Mammary epithelial cell (primary cell): ENCODE measurements at regions not wholly inside any gene's neighbourhood (a gene's known extent, or its start where the extent isn't known, plus 50 kb on each side); places are given as distances from the start of the nearest gene placed in this dataset.

Experiments
- EZH2 ChIP-seq: IDR thresholded peaks from 2 replicates; pipeline ENCODE4 v1.6.1; 2012; ENCODE audit warnings: low read length, inconsistent platforms, borderline replicate concordance
- TF ChIP-seq, protein P1 (sequence below), 2 donors: IDR thresholded peaks in 1 of 2; conservative IDR thresholded peaks in 1 of 2; 2 replicates each; pipeline ENCODE4 v1.5.1; 2011 to 2012; ENCODE audit warnings: inconsistent platforms in 2 of 2, low read length in 2 of 2, mild to moderate bottlenecking in 2 of 2, control low read depth in 1 of 2, low read depth in 1 of 2; ENCODE audit not compliant: insufficient read depth in 1 of 2; ENCODE audit errors: extremely low read depth in 1 of 2

DNA sequence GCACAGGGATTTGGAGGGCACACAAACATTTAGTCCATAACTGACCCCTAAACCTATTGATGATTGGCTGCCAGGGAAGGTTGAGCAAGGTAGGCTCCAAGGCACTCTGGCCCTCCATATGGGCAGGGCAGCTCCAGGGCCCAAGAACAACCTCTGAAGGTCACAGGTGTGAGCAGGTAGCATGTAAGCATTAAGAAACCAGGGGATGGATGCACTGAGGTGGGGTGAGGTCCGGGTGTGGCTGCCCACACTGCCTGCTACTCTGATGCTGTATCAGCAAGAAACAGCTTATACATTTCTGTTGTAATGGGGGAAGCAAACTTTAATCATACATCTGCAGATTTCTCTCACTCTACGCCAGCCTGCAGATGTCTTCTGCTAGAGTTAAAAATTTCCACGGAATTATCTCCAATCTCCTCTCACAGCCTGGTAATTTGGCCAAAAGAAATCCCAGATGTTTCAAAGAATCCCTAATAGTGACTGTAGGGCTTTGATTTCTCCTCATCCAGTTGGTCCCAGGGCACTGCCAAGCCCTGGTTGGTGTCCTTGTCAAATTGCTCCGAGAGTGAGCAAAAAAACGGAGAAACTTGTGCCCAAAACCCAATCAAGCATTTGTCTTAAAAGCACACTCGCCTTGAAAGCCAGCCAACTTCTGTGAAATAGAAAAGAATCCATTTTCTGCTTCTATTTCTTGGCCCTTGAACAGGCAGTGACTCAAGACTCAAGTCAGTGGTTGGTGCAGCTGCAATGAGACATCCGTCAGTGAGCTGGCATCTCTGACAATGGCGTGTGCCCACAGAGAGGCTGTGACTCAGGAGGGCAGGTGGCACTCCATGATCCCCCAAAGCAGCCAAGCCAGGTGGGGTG, 72.5 kb upstream of the MRI1 start:
- TF ChIP-seq EZH2 = no peak
- TF ChIP-seq, protein P1, sequence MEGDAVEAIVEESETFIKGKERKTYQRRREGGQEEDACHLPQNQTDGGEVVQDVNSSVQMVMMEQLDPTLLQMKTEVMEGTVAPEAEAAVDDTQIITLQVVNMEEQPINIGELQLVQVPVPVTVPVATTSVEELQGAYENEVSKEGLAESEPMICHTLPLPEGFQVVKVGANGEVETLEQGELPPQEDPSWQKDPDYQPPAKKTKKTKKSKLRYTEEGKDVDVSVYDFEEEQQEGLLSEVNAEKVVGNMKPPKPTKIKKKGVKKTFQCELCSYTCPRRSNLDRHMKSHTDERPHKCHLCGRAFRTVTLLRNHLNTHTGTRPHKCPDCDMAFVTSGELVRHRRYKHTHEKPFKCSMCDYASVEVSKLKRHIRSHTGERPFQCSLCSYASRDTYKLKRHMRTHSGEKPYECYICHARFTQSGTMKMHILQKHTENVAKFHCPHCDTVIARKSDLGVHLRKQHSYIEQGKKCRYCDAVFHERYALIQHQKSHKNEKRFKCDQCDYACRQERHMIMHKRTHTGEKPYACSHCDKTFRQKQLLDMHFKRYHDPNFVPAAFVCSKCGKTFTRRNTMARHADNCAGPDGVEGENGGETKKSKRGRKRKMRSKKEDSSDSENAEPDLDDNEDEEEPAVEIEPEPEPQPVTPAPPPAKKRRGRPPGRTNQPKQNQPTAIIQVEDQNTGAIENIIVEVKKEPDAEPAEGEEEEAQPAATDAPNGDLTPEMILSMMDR (conservative IDR thresholded peaks at IDR 0.05 in 1 of 2, IDR thresholded peaks at IDR 0.05 in 1 of 2; ENCODE audit: extremely low read depth in 1 of 2, insufficient read depth in 1 of 2, low read depth in 1 of 2, low read length in 2 of 2) = no peak
